Activated CD8-positive, alpha-beta memory T cell treated with anti-CD3 and anti-CD28 coated beads for 48 hours (primary cell): ENCODE measurements at regions not wholly inside any gene's neighbourhood (a gene's known extent, or its start where the extent isn't known, plus 50 kb on each side); places are given as distances from the start of the nearest gene placed in this dataset.

Experiments used
- DNase-seq, 3 experiments: peaks; one replicate each; pipeline ENCODE4 v3.0.0-alpha.2; 2020; ENCODE audit warnings: low read depth in 2 of 3, low spot score in 2 of 3

- DNase-seq: no peak
Measured at GRCh38 chr2:237268004-237268708, 145.8 kb downstream of the COL6A3 start.

GRCh38 chr2:237269138-237269875 lies 144.7 kb downstream of the COL6A3 start:
- no peak for DNase-seq

- DNase-seq: no peak
Measured at GRCh38 chr2:237270520-237270919, 143.4 kb downstream of the COL6A3 start.

GRCh38 chr2:237271698-237272652 lies 142.0 kb downstream of the COL6A3 start:
- no peak for DNase-seq
